Uterus (tissue), 2 donors: ENCODE measurements at regions not wholly inside any gene's neighbourhood (a gene's known extent, or its start where the extent isn't known, plus 50 kb on each side); places are given as distances from the start of the nearest gene placed in this dataset.

Source experiments
- POLR2A ChIP-seq, 2 donors: fragments of 450-650 bp; IDR thresholded peaks; one replicate each; pipeline ENCODE4 v1.6.1; 2016; ENCODE audit warnings: antibody characterized with exemption in 2 of 2, mild to moderate bottlenecking in 1 of 2, moderate library complexity in 1 of 2
- TF ChIP-seq, protein P1 (sequence below), 4 experiments: fragments of 200-600 bp in 2 of 4; fragments of 450-650 bp in 2 of 4; sonication (generic) in 2 of 4; IDR thresholded peaks; one replicate each; pipeline ENCODE4 v1.5.1; 2016 to 2019; ENCODE audit warnings: antibody characterized with exemption in 4 of 4, mild to moderate bottlenecking in 2 of 4, moderate library complexity in 1 of 4

DNA sequence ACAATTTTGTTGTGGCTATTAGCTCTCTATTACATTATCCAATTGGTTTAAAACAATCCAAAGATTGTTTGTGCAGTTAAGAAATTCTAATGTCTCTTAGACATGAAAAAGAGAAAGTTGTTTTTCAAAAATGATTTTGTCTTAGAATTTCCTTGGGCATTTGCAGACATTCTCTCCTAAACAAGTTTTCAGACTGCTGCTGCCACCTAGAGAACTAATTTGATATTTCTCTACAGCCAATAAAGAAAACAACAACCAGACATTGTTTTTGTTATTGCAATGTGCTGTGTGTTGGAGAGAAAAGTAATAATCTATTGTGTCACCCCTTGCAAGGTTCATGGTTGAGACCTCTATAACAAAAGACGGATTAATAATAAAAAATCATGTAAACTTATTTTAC is 119.0 kb upstream of the SYT4 start:
- TF ChIP-seq, protein P1, sequence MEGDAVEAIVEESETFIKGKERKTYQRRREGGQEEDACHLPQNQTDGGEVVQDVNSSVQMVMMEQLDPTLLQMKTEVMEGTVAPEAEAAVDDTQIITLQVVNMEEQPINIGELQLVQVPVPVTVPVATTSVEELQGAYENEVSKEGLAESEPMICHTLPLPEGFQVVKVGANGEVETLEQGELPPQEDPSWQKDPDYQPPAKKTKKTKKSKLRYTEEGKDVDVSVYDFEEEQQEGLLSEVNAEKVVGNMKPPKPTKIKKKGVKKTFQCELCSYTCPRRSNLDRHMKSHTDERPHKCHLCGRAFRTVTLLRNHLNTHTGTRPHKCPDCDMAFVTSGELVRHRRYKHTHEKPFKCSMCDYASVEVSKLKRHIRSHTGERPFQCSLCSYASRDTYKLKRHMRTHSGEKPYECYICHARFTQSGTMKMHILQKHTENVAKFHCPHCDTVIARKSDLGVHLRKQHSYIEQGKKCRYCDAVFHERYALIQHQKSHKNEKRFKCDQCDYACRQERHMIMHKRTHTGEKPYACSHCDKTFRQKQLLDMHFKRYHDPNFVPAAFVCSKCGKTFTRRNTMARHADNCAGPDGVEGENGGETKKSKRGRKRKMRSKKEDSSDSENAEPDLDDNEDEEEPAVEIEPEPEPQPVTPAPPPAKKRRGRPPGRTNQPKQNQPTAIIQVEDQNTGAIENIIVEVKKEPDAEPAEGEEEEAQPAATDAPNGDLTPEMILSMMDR (IDR thresholded peaks at IDR 0.05): no peak
- TF ChIP-seq POLR2A (IDR thresholded peaks at IDR 0.05): no peak
